HEK293 (cell line): ENCODE measurements at regions not wholly inside any gene's neighbourhood (a gene's known extent, or its start where the extent isn't known, plus 50 kb on each side); places are given as distances from the start of the nearest gene placed in this dataset.

ENCODE experiments used
- CTCF ChIA-PET: fragments of 350-600 bp; formaldehyde crosslinking; extraction: SDS; loops from one replicate; lab custom pipeline; 2021; ENCODE audit warnings: antibody characterized with exemption; lab: Yijun Ruan, JAX
- POLR2A ChIA-PET: fragments of 300-600 bp; formaldehyde crosslinking; extraction: SDS; loops from one replicate; lab custom pipeline; 2020; ENCODE audit warnings: antibody characterized with exemption, inconsistent platforms; lab: Yijun Ruan, JAX
- H3K27ac ChIP-seq: fragments of 200-500 bp; sonication (Bioruptor generic); 2 replicates; pipeline ENCODE4 v1.5.1; 2014; ENCODE audit warnings: low read depth, low read length, control low read depth, inconsistent platforms; ENCODE audit errors: extremely low read depth
- H3K36me3 ChIP-seq, 2 experiments: fragments of 200-500 bp in 1 of 2; sonication (Bioruptor generic) in 1 of 2; 1 replicate in 1 of 2; 2 replicates in 1 of 2; pipeline ENCODE4 v1.5.1; 2014 to 2017; ENCODE audit warnings: inconsistent platforms in 2 of 2, low read length in 2 of 2; ENCODE audit not compliant: control insufficient read depth in 2 of 2, insufficient read depth in 1 of 2
- H3K4me1 ChIP-seq: fragments of 200-500 bp; sonication (Bioruptor generic); 2 replicates; pipeline ENCODE4 v1.5.1; 2014; ENCODE audit warnings: mild to moderate bottlenecking, low read length, inconsistent platforms; ENCODE audit not compliant: control insufficient read depth, insufficient read depth
- H3K4me3 ChIP-seq: 2 replicates; pipeline ENCODE4 v1.5.1; 2011; ENCODE audit warnings: low read depth, mild to moderate bottlenecking, control low read depth, low read length, moderate library complexity
- H3K9me3 ChIP-seq: fragments of 200-500 bp; sonication (Bioruptor generic); 2 replicates; pipeline ENCODE4 v1.5.1; 2014; ENCODE audit warnings: low read depth, low read length, inconsistent platforms; ENCODE audit not compliant: control insufficient read depth, insufficient read depth
- GLI2 ChIP-seq: fragments of 450-650 bp; formaldehyde crosslinking; IDR thresholded peaks from 2 replicates; pipeline ENCODE4; 2017; ENCODE audit warnings: missing biosample characterization, missing genetic modification characterization, low read depth, borderline replicate concordance
- IKZF3 ChIP-seq: fragments of 450-650 bp; IDR thresholded peaks from 2 replicates; pipeline ENCODE4 v1.5.0; 2018; ENCODE audit warnings: missing biosample characterization, mild to moderate bottlenecking, missing genetic modification characterization, moderate library complexity
- KLF8 ChIP-seq: fragments of 450-650 bp; formaldehyde crosslinking; IDR thresholded peaks from 2 replicates; pipeline ENCODE4 v1.5.1; 2016; ENCODE audit warnings: missing biosample characterization, missing genetic modification characterization
- REPIN1 ChIP-seq: fragments of 450-650 bp; formaldehyde crosslinking; IDR thresholded peaks from 2 replicates; pipeline ENCODE4 v1.5.1; 2017; ENCODE audit warnings: missing biosample characterization, missing genetic modification characterization, low read depth
- SALL2 ChIP-seq: fragments of 450-650 bp; formaldehyde crosslinking; IDR thresholded peaks from 2 replicates; pipeline ENCODE4 v1.5.0; 2017; ENCODE audit warnings: missing biosample characterization, mild to moderate bottlenecking, missing genetic modification characterization, borderline replicate concordance
- ZFP37 ChIP-seq: fragments of 450-650 bp; formaldehyde crosslinking; IDR thresholded peaks from 2 replicates; pipeline ENCODE4 v1.5.1; 2016; ENCODE audit warnings: missing biosample characterization, missing genetic modification characterization
- ZNF155 ChIP-seq: fragments of 450-650 bp; formaldehyde crosslinking; IDR thresholded peaks from 2 replicates; pipeline ENCODE4 v1.5.1; 2016; ENCODE audit warnings: missing biosample characterization, missing genetic modification characterization
- ZNF169 ChIP-seq: fragments of 450-650 bp; formaldehyde crosslinking; IDR thresholded peaks from 2 replicates; pipeline ENCODE4 v1.5.1; 2016; ENCODE audit warnings: missing biosample characterization, missing genetic modification characterization
- ZNF19 ChIP-seq: fragments of 450-650 bp; formaldehyde crosslinking; IDR thresholded peaks from 2 replicates; pipeline ENCODE4; 2016; ENCODE audit warnings: missing biosample characterization, missing genetic modification characterization, low read depth
- ZNF23 ChIP-seq: fragments of 450-650 bp; formaldehyde crosslinking; IDR thresholded peaks from 2 replicates; pipeline ENCODE4 v1.5.1; 2016; ENCODE audit warnings: missing biosample characterization, missing genetic modification characterization, borderline replicate concordance
- ZNF274 ChIP-seq, 2 experiments: fragments of 200-500 bp in 1 of 2; fragments of 450-650 bp in 1 of 2; sonication (Bioruptor generic) in 1 of 2; formaldehyde crosslinking in 1 of 2; IDR thresholded peaks; 2 replicates each; pipeline versions ENCODE4 v1.5.1 to v1.6.1; 2014 to 2016; ENCODE audit warnings: borderline replicate concordance in 1 of 2, inconsistent platforms in 1 of 2, low read length in 1 of 2, missing biosample characterization in 1 of 2, missing genetic modification characterization in 1 of 2
- ZNF292 ChIP-seq: fragments of 450-650 bp; formaldehyde crosslinking; IDR thresholded peaks from 2 replicates; pipeline ENCODE4 v1.5.1; 2016; ENCODE audit warnings: low read depth, missing biosample characterization, missing genetic modification characterization, borderline replicate concordance
- ZNF324 ChIP-seq: fragments of 450-650 bp; formaldehyde crosslinking; IDR thresholded peaks from 2 replicates; pipeline ENCODE4 v1.5.1; 2016; ENCODE audit warnings: missing biosample characterization, missing genetic modification characterization
- ZNF514 ChIP-seq: fragments of 450-650 bp; formaldehyde crosslinking; IDR thresholded peaks from 2 replicates; pipeline ENCODE4 v1.5.1; 2016; ENCODE audit warnings: missing biosample characterization, missing genetic modification characterization
- ZNF560 ChIP-seq: fragments of 450-650 bp; formaldehyde crosslinking; IDR thresholded peaks from 2 replicates; pipeline ENCODE4 v1.5.1; 2017; ENCODE audit warnings: missing biosample characterization, missing genetic modification characterization, borderline replicate concordance
- ZNF664 ChIP-seq: fragments of 450-650 bp; formaldehyde crosslinking; IDR thresholded peaks from 2 replicates; pipeline ENCODE4 v1.5.1; 2016; ENCODE audit warnings: missing biosample characterization, missing genetic modification characterization
- ZNF701 ChIP-seq: fragments of 450-650 bp; formaldehyde crosslinking; IDR thresholded peaks from 2 replicates; pipeline ENCODE4 v1.5.1; 2016; ENCODE audit warnings: missing biosample characterization, missing genetic modification characterization
- ZNF837 ChIP-seq: fragments of 450-650 bp; formaldehyde crosslinking; IDR thresholded peaks from 2 replicates; pipeline ENCODE4 v1.5.1; 2016; ENCODE audit warnings: missing biosample characterization, missing genetic modification characterization
- TF ChIP-seq, protein P1 (sequence below): fragments of 450-650 bp; formaldehyde crosslinking; IDR thresholded peaks from 2 replicates; pipeline ENCODE4 v1.5.1; 2016; ENCODE audit warnings: missing biosample characterization, missing genetic modification characterization
- TF ChIP-seq, protein P2 (sequence below): fragments of 450-650 bp; formaldehyde crosslinking; IDR thresholded peaks from 2 replicates; pipeline ENCODE4 v1.5.1; 2016; ENCODE audit warnings: missing biosample characterization, missing genetic modification characterization
- TF ChIP-seq, protein P3 (sequence below): fragments of 450-650 bp; formaldehyde crosslinking; optimal IDR thresholded peaks from 2 replicates; pipeline ENCODE3; 2016; ENCODE audit warnings: missing biosample characterization, mild to moderate bottlenecking, missing genetic modification characterization
- TF ChIP-seq, protein P4 (sequence below): fragments of 450-650 bp; formaldehyde crosslinking; conservative IDR thresholded peaks from 2 replicates; pipeline ENCODE4 v1.5.1; 2016; ENCODE audit warnings: low read depth, missing biosample characterization, missing genetic modification characterization
- TF ChIP-seq, protein P5 (sequence below): fragments of 450-650 bp; formaldehyde crosslinking; IDR thresholded peaks from 2 replicates; pipeline ENCODE4 v1.5.1; 2016; ENCODE audit warnings: missing biosample characterization, missing genetic modification characterization, borderline replicate concordance

DNA sequence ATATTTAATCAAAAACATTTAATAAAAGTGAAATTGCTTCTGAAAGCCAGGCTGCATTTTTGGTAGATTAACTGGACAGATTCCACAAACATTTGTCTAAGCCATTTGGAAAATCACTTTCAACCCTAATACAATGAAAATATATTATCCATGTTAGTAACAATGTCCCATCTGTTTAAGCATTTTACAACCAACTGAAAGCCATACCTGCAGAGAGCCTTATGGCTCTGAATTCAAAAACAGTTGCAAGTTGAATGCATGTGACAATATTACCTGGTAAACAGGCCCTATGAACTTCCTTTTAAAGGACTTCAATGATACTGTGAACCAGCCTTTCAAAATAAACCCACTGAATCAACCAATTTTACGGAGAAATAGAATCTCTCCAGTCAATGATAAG is 468.1 kb downstream of the BTG1 start (continued):
- TF ChIP-seq, protein P1, sequence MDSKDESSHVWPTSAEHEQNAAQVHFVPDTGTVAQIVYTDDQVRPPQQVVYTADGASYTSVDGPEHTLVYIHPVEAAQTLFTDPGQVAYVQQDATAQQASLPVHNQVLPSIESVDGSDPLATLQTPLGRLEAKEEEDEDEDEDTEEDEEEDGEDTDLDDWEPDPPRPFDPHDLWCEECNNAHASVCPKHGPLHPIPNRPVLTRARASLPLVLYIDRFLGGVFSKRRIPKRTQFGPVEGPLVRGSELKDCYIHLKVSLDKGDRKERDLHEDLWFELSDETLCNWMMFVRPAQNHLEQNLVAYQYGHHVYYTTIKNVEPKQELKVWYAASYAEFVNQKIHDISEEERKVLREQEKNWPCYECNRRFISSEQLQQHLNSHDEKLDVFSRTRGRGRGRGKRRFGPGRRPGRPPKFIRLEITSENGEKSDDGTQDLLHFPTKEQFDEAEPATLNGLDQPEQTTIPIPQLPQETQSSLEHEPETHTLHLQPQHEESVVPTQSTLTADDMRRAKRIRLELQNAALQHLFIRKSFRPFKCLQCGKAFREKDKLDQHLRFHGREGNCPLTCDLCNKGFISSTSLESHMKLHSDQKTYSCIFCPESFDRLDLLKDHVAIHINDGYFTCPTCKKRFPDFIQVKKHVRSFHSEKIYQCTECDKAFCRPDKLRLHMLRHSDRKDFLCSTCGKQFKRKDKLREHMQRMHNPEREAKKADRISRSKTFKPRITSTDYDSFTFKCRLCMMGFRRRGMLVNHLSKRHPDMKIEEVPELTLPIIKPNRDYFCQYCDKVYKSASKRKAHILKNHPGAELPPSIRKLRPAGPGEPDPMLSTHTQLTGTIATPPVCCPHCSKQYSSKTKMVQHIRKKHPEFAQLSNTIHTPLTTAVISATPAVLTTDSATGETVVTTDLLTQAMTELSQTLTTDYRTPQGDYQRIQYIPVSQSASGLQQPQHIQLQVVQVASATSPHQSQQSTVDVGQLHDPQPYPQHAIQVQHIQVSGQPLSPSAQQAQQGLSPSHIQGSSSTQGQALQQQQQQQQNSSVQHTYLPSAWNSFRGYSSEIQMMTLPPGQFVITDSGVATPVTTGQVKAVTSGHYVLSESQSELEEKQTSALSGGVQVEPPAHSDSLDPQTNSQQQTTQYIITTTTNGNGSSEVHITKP (tag by site-specific recombination): no peak
- TF ChIP-seq, protein P2, sequence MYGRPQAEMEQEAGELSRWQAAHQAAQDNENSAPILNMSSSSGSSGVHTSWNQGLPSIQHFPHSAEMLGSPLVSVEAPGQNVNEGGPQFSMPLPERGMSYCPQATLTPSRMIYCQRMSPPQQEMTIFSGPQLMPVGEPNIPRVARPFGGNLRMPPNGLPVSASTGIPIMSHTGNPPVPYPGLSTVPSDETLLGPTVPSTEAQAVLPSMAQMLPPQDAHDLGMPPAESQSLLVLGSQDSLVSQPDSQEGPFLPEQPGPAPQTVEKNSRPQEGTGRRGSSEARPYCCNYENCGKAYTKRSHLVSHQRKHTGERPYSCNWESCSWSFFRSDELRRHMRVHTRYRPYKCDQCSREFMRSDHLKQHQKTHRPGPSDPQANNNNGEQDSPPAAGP: no peak
- no peak for TF ChIP-seq ZNF292 (tag by site-specific recombination)
- TF ChIP-seq KLF8 (tag by site-specific recombination): no peak
- TF ChIP-seq, protein P3, sequence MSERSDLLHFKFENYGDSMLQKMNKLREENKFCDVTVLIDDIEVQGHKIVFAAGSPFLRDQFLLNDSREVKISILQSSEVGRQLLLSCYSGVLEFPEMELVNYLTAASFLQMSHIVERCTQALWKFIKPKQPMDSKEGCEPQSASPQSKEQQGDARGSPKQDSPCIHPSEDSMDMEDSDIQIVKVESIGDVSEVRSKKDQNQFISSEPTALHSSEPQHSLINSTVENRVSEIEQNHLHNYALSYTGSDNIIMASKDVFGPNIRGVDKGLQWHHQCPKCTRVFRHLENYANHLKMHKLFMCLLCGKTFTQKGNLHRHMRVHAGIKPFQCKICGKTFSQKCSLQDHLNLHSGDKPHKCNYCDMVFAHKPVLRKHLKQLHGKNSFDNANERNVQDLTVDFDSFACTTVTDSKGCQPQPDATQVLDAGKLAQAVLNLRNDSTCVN (tag by site-specific recombination): no peak
- TF ChIP-seq ZNF23 (tag by site-specific recombination): no peak
- TF ChIP-seq ZNF155: no peak
- no peak for TF ChIP-seq ZNF664 (tag by site-specific recombination)
- TF ChIP-seq ZNF514: no peak
- TF ChIP-seq ZNF169 (tag by site-specific recombination): no peak
- no peak for TF ChIP-seq ZFP37 (tag by site-specific recombination)
- no peak for TF ChIP-seq ZNF19

DNA sequence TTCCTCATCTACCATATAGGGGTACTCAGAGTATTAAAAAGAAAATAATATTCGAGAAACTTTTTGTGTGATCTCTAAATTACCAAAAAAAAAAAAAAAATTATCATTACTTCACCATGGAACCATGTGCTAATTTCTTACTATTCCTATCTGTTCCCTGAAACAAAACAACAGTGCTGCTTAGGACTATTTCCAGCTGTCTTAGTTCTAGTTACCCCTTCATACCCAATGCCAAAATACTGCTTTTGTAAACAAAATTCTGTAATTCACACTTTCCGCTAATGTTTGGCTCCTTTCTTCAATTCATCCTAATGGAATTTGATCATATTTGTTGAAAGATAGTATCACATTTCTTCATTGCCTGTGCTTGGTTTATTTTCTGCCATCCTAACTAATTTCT is 470.2 kb downstream of the BTG1 start:
- H3K9me3 ChIP-seq: no peaks in the 10 kb centered on the region
- TF ChIP-seq REPIN1 (tag by site-specific recombination) (no peak), SALL2 (tag by site-specific recombination) (no peak), GLI2 (tag by site-specific recombination) (no peak), ZNF560 (no peak), IKZF3 (no peak), ZNF837 (tag by site-specific recombination) (no peak), ZNF701 (tag by site-specific recombination) (no peak), ZNF324 (tag by site-specific recombination) (no peak), ZNF274 (IDR thresholded peaks at IDR 0.05; ENCODE audit: low read length) (no peak), ZNF274 (tag by site-specific recombination; IDR thresholded peaks at IDR 0.05; ENCODE audit: borderline replicate concordance) (no peak)
- TF ChIP-seq, protein P4, sequence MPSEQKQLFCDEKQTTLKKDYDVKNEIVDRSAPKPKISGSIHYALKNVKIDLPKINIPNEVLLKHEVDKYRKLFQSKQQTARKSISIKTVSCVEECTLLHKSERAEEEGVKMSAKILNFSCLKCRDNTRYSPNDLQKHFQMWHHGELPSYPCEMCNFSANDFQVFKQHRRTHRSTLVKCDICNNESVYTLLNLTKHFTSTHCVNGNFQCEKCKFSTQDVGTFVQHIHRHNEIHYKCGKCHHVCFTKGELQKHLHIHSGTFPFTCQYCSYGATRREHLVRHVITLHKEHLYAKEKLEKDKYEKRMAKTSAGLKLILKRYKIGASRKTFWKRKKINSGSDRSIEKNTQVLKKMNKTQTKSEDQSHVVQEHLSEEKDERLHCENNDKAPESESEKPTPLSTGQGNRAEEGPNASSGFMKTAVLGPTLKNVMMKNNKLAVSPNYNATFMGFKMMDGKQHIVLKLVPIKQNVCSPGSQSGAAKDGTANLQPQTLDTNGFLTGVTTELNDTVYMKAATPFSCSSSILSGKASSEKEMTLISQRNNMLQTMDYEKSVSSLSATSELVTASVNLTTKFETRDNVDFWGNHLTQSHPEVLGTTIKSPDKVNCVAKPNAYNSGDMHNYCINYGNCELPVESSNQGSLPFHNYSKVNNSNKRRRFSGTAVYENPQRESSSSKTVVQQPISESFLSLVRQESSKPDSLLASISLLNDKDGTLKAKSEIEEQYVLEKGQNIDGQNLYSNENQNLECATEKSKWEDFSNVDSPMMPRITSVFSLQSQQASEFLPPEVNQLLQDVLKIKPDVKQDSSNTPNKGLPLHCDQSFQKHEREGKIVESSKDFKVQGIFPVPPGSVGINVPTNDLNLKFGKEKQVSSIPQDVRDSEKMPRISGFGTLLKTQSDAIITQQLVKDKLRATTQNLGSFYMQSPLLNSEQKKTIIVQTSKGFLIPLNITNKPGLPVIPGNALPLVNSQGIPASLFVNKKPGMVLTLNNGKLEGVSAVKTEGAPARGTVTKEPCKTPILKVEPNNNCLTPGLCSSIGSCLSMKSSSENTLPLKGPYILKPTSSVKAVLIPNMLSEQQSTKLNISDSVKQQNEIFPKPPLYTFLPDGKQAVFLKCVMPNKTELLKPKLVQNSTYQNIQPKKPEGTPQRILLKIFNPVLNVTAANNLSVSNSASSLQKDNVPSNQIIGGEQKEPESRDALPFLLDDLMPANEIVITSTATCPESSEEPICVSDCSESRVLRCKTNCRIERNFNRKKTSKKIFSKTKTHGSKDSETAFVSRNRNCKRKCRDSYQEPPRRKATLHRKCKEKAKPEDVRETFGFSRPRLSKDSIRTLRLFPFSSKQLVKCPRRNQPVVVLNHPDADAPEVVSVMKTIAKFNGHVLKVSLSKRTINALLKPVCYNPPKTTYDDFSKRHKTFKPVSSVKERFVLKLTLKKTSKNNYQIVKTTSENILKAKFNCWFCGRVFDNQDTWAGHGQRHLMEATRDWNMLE (tag by site-specific recombination): no peak
- TF ChIP-seq, protein P5, sequence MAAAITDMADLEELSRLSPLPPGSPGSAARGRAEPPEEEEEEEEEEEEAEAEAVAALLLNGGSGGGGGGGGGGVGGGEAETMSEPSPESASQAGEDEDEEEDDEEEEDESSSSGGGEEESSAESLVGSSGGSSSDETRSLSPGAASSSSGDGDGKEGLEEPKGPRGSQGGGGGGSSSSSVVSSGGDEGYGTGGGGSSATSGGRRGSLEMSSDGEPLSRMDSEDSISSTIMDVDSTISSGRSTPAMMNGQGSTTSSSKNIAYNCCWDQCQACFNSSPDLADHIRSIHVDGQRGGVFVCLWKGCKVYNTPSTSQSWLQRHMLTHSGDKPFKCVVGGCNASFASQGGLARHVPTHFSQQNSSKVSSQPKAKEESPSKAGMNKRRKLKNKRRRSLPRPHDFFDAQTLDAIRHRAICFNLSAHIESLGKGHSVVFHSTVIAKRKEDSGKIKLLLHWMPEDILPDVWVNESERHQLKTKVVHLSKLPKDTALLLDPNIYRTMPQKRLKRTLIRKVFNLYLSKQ: no peak
- TF ChIP-seq, protein P2: no peak
- TF ChIP-seq, all 188 proteins: peak for 0
- no peak overlapping the region for H3K27ac ChIP-seq
- H3K4me1 ChIP-seq: no peaks in the 10 kb centered on the region
- H3K36me3 ChIP-seq: no peaks in the 10 kb centered on the region
- no peak overlapping the region for H3K4me3 ChIP-seq
- ChIA-PET POLR2A (no interaction called here), CTCF (interaction anchor here (0.6 kb wide), 1 partner anchor 131 kb away, joined by 3 read pairs; no protein-coding TSS in a partner anchor)
